H1 (cell line): ENCODE measurements at regions not wholly inside any gene's neighbourhood (a gene's known extent, or its start where the extent isn't known, plus 50 kb on each side); places are given as distances from the start of the nearest gene placed in this dataset.

ENCODE experiments used
- BACH1 ChIP-seq: IDR thresholded peaks from 2 replicates; pipeline ENCODE4 v1.6.1; 2012; ENCODE audit warnings: low read length, improper control_type of control experiment
- CTCF ChIP-seq, 3 experiments: IDR thresholded peaks; 1 replicate in 2 of 3; 2 replicates in 1 of 3; pipeline versions ENCODE4 v1.5.1 to v1.6.1; 2011; ENCODE audit warnings: low read length in 3 of 3, mild to moderate bottlenecking in 3 of 3, inconsistent platforms in 2 of 3, low read depth in 1 of 3, moderate library complexity in 1 of 3; ENCODE audit not compliant: insufficient read depth in 1 of 3; ENCODE audit errors: control extremely low read depth in 1 of 3
- HDAC6 ChIP-seq: IDR thresholded peaks from one replicate; pipeline ENCODE4 v1.7.1; 2012; ENCODE audit warnings: low read depth, mild to moderate bottlenecking, inconsistent platforms, low read length, moderate library complexity
- MAX ChIP-seq: IDR thresholded peaks from 2 replicates; pipeline ENCODE4 v1.6.1; 2012; ENCODE audit warnings: inconsistent platforms
- PHF8 ChIP-seq: fragments of 200-600 bp; sonication (generic); conservative IDR thresholded peaks from 2 replicates; pipeline ENCODE4 v1.7.1; 2012; ENCODE audit warnings: low read depth, mild to moderate bottlenecking, inconsistent platforms, low read length, moderate library complexity
- POLR2A ChIP-seq, 2 experiments: IDR thresholded peaks; 1 replicate in 1 of 2; 2 replicates in 1 of 2; pipeline ENCODE4 v1.6.1; 2011; ENCODE audit warnings: low read depth in 2 of 2, low read length in 2 of 2, mild to moderate bottlenecking in 2 of 2; ENCODE audit errors: control extremely low read depth in 1 of 2
- POLR2AphosphoS5 ChIP-seq: IDR thresholded peaks from 2 replicates; pipeline ENCODE4 v1.6.1; 2011; ENCODE audit warnings: low read depth, low read length
- TAF1 ChIP-seq: IDR thresholded peaks from 2 replicates; pipeline ENCODE4 v1.6.1; 2011; ENCODE audit warnings: mild to moderate bottlenecking, low read depth, low read length

GRCh38 chr5:175001876-175002645, 277.7 kb downstream of the MSX2 start:
- no peak for TF ChIP-seq PHF8
- TF ChIP-seq POLR2A (IDR thresholded peaks at IDR 0.05; ENCODE audit: control extremely low read depth in 1 of 2, low read depth in 2 of 2, low read length in 2 of 2), result no peak
- no peak for TF ChIP-seq BACH1
- TF ChIP-seq MAX, result no peak
- TF ChIP-seq POLR2AphosphoS5, result no peak
- TF ChIP-seq TAF1, result no peak
- TF ChIP-seq CTCF (IDR thresholded peaks at IDR 0.05; ENCODE audit: control extremely low read depth in 1 of 3, insufficient read depth in 1 of 3, low read depth in 1 of 3, low read length in 3 of 3), result no peak
- TF ChIP-seq HDAC6, result no peak
